Endothelial cell (in vitro differentiated cells): ENCODE measurements at regions not wholly inside any gene's neighbourhood (a gene's known extent, or its start where the extent isn't known, plus 50 kb on each side); places are given as distances from the start of the nearest gene placed in this dataset.

Source experiments
- DNase-seq: peaks from one replicate; pipeline ENCODE4 v3.0.0; 2021; ENCODE audit warnings: low spot score
- H3K27ac Mint-ChIP-seq: one replicate; pipeline ENCODE4 v1.8.0; 2021; ENCODE audit warnings: mixed read lengths, inconsistent platforms; ENCODE audit not compliant: unreplicated experiment
- H3K27me3 Mint-ChIP-seq: one replicate; pipeline ENCODE4 v1.8.0; 2021; ENCODE audit warnings: mild to moderate bottlenecking, moderate library complexity, mixed read lengths, inconsistent platforms; ENCODE audit not compliant: unreplicated experiment
- H3K36me3 Mint-ChIP-seq: one replicate; pipeline ENCODE4 v1.8.0; 2021; ENCODE audit warnings: mild to moderate bottlenecking, low read depth, mixed read lengths, inconsistent platforms; ENCODE audit not compliant: unreplicated experiment
- H3K4me1 Mint-ChIP-seq: one replicate; pipeline ENCODE4 v1.8.0; 2021; ENCODE audit warnings: mild to moderate bottlenecking, mixed read lengths, inconsistent platforms; ENCODE audit not compliant: unreplicated experiment
- H3K4me3 Mint-ChIP-seq: one replicate; pipeline ENCODE4 v1.8.0; 2021; ENCODE audit warnings: mild to moderate bottlenecking, mixed read lengths, inconsistent platforms; ENCODE audit not compliant: unreplicated experiment
- H3K9me3 Mint-ChIP-seq: one replicate; pipeline ENCODE4 v1.8.0; 2021; ENCODE audit warnings: mixed read lengths, inconsistent platforms; ENCODE audit not compliant: unreplicated experiment
- TF ChIP-seq, protein P1 (sequence below): fragments of 200-600 bp; sonication (generic); IDR thresholded peaks from one replicate; pipeline ENCODE4 v1.5.0; 2021; ENCODE audit warnings: antibody characterized with exemption; ENCODE audit not compliant: unreplicated experiment

DNA sequence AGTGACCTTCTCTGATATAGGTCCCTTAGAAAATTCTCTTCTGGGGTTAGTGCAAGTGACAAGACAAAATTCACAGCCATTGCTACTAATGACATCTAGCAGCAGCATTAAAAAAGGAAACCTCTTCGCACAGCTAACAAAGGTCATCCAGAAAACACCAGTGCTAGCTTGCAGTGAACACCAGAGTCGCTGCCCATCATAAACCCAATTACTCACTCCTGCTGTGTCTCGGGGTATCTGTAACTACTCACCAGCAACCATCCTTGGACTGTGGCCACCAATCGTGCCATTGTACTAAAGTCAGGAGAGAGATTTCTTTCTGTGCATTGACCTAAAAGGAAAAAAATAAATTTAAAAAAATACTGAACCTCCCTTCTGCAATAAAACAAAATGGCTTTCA lies 1494.7 kb upstream of the CDH8 start:
- TF ChIP-seq, protein P1, sequence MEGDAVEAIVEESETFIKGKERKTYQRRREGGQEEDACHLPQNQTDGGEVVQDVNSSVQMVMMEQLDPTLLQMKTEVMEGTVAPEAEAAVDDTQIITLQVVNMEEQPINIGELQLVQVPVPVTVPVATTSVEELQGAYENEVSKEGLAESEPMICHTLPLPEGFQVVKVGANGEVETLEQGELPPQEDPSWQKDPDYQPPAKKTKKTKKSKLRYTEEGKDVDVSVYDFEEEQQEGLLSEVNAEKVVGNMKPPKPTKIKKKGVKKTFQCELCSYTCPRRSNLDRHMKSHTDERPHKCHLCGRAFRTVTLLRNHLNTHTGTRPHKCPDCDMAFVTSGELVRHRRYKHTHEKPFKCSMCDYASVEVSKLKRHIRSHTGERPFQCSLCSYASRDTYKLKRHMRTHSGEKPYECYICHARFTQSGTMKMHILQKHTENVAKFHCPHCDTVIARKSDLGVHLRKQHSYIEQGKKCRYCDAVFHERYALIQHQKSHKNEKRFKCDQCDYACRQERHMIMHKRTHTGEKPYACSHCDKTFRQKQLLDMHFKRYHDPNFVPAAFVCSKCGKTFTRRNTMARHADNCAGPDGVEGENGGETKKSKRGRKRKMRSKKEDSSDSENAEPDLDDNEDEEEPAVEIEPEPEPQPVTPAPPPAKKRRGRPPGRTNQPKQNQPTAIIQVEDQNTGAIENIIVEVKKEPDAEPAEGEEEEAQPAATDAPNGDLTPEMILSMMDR = no peak
- Mint-ChIP-seq H3K4me1 (no peaks in the 10 kb centered on the region), H3K9me3 (no peaks in the 10 kb centered on the region), H3K27ac (no peak overlapping the region), H3K27me3 (peaks cover 1% of the 10 kb centered on the region), H3K36me3 (no peaks in the 10 kb centered on the region), H3K4me3 (no peak overlapping the region)
- DNase-seq = no peak

DNA sequence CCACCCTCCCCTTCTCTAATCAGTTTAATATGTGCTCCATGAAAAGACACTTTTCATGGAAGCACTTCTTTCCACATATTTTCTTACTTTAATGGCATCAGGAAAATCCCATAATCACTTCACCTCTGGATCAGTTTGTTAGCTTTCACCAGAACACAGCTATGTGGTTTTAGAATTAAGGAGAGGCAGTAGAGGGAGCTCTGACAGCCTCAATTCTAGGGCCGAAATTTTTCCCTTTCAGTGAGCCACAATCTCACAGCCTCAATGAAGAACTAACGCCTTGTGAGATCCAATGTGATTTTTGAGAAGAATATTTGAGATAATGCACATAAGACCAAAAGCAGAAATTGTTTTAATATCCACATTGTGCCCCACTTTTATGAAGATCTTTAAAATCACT lies 1494.0 kb upstream of the CDH8 start:
- Mint-ChIP-seq H3K4me3 (no peak overlapping the region), H3K27me3 (peaks cover 1% of the 10 kb centered on the region), H3K4me1 (no peaks in the 10 kb centered on the region), H3K36me3 (no peaks in the 10 kb centered on the region), H3K27ac (no peak overlapping the region), H3K9me3 (no peaks in the 10 kb centered on the region)
- TF ChIP-seq, protein P1 = no peak
- DNase-seq = no peak

DNA sequence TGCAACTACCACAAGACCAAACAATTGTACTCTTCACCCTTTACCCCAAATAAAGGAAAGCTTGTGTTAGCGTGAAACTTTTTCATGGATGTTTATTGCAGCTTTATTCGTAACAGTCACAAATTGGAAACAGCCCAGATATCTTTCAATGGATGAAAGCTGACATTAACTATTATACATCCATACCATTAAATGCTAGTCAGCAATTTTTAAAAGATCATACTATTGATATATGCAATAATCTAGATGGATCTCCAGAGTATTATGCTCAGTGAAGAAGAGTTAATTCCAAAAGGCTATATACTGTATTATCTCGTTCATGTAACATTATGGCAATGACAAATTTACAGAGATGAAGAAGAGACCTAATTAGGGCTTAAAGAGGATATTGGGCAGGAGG lies 1491.2 kb upstream of the CDH8 start:
- Mint-ChIP-seq H3K36me3 (no peaks in the 10 kb centered on the region), H3K4me3 (no peak overlapping the region), H3K27me3 (peaks cover 1% of the 10 kb centered on the region), H3K4me1 (no peaks in the 10 kb centered on the region), H3K9me3 (no peaks in the 10 kb centered on the region), H3K27ac (no peak overlapping the region)
- TF ChIP-seq, protein P1 = no peak
- no peak for DNase-seq

DNA sequence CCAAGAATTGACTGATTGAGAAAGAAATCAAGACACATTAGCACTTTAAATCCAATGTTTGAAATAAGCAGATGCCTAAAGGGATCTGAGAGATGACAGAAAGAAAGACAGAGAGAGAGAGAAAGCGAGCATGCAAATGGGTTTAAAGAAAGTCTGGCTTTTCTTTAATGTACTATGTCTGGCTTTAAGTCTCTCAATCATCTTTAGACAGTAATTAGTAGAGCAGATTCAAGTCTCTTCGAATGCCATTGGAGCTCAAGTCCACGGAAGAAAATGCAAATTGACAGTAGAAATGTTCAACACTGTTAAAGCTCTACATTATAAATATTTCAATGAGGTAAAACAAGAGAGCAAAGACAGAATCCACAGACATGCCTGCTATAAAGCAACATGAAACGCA lies 1480.2 kb upstream of the CDH8 start:
- no peak for DNase-seq
- Mint-ChIP-seq H3K4me1 (no peaks in the 10 kb centered on the region), H3K9me3 (no peaks in the 10 kb centered on the region), H3K4me3 (no peak overlapping the region), H3K36me3 (no peaks in the 10 kb centered on the region), H3K27ac (no peak overlapping the region), H3K27me3 (no peaks in the 10 kb centered on the region)
- TF ChIP-seq, protein P1 = no peak

DNA sequence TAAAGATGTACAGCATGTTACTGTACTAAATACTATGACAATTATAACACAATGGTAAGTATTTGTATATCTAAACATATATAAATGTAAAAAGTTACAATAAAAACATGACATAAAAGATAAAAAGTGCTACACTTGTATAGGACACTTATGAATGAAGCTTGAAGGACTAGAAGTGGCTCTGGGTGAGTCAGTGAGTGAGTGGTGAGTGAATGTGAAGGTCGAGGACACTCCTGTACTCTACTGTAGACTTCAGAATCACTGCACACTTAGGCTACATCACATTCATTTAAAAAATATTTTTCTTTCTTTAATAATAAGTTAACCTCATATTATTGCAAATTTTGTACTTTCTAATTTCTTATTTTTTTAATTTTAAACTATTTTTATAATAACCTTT lies 1476.7 kb upstream of the CDH8 start:
- Mint-ChIP-seq H3K36me3 (no peaks in the 10 kb centered on the region), H3K27me3 (no peaks in the 10 kb centered on the region), H3K4me1 (no peaks in the 10 kb centered on the region), H3K27ac (no peak overlapping the region), H3K9me3 (no peaks in the 10 kb centered on the region), H3K4me3 (no peak overlapping the region)
- TF ChIP-seq, protein P1 = no peak
- no peak for DNase-seq
